Parathyroid adenoma (tissue), 2 donors: ENCODE measurements at regions not wholly inside any gene's neighbourhood (a gene's known extent, or its start where the extent isn't known, plus 50 kb on each side); places are given as distances from the start of the nearest gene placed in this dataset.

Experiments used
- H2AFZ ChIP-seq: fragments of 300-600 bp; sonication (generic); one replicate; pipeline ENCODE4 v1.7.0; 2017; ENCODE audit warnings: antibody characterized with exemption, mild to moderate bottlenecking
- H3K27ac ChIP-seq: fragments of 300-600 bp; sonication (generic); one replicate; pipeline ENCODE4 v1.7.0; 2017
- H3K27me3 ChIP-seq: fragments of 300-600 bp; sonication (generic); one replicate; pipeline ENCODE4 v1.7.0; 2017; ENCODE audit warnings: low read length; ENCODE audit not compliant: control insufficient read depth, insufficient read depth
- H3K36me3 ChIP-seq: fragments of 300-600 bp; sonication (generic); one replicate; pipeline ENCODE4 v1.7.0; 2017; ENCODE audit warnings: low read length; ENCODE audit not compliant: control insufficient read depth, insufficient read depth
- H3K4me1 ChIP-seq: fragments of 300-600 bp; sonication (generic); one replicate; pipeline ENCODE4 v1.7.0; 2017; ENCODE audit warnings: control low read depth
- H3K4me2 ChIP-seq: fragments of 300-600 bp; sonication (generic); one replicate; pipeline ENCODE4 v1.7.0; 2017; ENCODE audit warnings: low read length
- H3K4me3 ChIP-seq: fragments of 300-600 bp; sonication (generic); one replicate; pipeline ENCODE4 v1.7.0; 2017; ENCODE audit warnings: low read depth, low read length
- H3K79me2 ChIP-seq: fragments of 300-600 bp; sonication (generic); one replicate; pipeline ENCODE4 v1.7.0; 2017; ENCODE audit warnings: control low read depth
- H3K9ac ChIP-seq: fragments of 300-600 bp; sonication (generic); one replicate; pipeline ENCODE4 v1.7.0; 2017; ENCODE audit warnings: mild to moderate bottlenecking
- H3K9me3 ChIP-seq: fragments of 300-600 bp; sonication (generic); one replicate; pipeline ENCODE4 v1.7.0; 2017; ENCODE audit warnings: low read length; ENCODE audit not compliant: control insufficient read depth
- TF ChIP-seq, protein P1 (sequence below): fragments of 300-600 bp; sonication (generic); IDR thresholded peaks from one replicate; pipeline ENCODE4 v1.7.0; 2017; ENCODE audit warnings: antibody characterized with exemption, mild to moderate bottlenecking
- donor health status: primary hyperparathyroidism.

DNA sequence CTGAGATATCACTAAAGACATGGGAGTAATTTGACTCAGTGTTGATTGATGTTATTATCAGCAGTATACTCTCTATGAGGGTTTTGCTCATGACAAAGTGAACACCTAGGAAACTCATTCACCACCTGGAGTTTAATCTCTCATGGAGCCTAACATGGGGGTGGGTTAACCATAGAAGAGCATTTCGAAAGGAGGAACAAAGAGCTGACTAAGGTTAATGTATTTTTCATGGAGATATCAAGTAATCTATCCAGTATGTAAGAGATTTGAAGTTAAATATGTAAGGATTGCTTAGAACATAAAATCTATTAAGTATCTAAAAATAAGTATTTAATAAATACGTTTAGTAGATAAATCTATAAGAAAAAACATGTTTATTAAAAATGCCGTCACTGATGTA lies 917.8 kb downstream of the EPHA4 start:
- TF ChIP-seq, protein P1, sequence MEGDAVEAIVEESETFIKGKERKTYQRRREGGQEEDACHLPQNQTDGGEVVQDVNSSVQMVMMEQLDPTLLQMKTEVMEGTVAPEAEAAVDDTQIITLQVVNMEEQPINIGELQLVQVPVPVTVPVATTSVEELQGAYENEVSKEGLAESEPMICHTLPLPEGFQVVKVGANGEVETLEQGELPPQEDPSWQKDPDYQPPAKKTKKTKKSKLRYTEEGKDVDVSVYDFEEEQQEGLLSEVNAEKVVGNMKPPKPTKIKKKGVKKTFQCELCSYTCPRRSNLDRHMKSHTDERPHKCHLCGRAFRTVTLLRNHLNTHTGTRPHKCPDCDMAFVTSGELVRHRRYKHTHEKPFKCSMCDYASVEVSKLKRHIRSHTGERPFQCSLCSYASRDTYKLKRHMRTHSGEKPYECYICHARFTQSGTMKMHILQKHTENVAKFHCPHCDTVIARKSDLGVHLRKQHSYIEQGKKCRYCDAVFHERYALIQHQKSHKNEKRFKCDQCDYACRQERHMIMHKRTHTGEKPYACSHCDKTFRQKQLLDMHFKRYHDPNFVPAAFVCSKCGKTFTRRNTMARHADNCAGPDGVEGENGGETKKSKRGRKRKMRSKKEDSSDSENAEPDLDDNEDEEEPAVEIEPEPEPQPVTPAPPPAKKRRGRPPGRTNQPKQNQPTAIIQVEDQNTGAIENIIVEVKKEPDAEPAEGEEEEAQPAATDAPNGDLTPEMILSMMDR: no peak

DNA sequence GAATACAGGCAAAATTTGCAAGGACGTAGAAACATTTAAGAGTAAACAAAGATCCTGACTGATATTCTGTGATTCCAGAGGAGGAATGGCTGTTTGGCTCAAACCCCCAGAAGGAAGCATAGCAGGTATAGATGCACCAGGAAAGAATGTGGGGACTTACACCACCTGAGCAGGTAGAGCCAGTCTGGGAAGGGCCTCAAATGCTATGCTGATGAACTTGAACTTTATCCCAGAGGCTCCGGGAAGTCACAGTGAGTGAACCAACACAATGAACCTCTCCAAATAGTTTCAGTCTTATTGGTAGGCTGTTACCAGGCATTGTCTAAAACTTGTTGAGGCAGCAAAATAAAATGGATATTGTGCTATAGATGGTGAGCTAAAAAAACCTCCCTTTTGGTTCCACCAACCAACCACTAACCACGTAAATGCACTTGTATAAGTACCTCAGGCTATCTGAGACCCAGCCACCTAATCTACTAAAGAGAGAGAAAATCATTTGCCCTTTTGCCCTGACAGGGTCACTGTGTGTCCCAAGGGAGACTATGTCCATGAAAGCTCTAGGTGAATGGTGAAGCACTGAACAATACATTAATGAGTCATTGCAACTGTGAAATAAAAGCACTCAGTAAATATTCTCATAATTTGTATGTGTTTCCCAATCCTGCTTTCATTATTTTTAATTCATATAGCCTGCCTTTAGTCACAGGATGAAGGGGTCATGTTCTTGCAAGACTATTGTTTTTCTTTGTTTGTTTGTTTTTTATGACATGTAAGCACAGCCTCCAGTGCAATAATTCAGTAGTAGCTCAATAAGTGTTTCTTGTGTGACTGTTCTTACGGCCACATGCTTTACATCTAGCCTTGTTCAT lies 911.6 kb downstream of the EPHA4 start:
- no peak overlapping the region for H2AFZ ChIP-seq
- no peaks in the 10 kb centered on the region for H3K4me1 ChIP-seq
- TF ChIP-seq, protein P1: no peak
- H3K79me2 ChIP-seq: no peaks in the 10 kb centered on the region
- H3K4me2 ChIP-seq: no peak overlapping the region
- H3K36me3 ChIP-seq: no peaks in the 10 kb centered on the region
- no peak overlapping the region for H3K27ac ChIP-seq
- no peaks in the 10 kb centered on the region for H3K9me3 ChIP-seq
- no peak overlapping the region for H3K9ac ChIP-seq
- H3K27me3 ChIP-seq: no peaks in the 10 kb centered on the region
- H3K4me3 ChIP-seq: no peak overlapping the region

More for the DNA sequence above, 917.8 kb downstream of the EPHA4 start:
- H3K27ac ChIP-seq: no peak overlapping the region
- no peaks in the 10 kb centered on the region for H3K79me2 ChIP-seq
- no peaks in the 10 kb centered on the region for H3K4me1 ChIP-seq
- no peaks in the 10 kb centered on the region for H3K9me3 ChIP-seq
- H2AFZ ChIP-seq: no peak overlapping the region
- no peaks in the 10 kb centered on the region for H3K36me3 ChIP-seq
- no peak overlapping the region for H3K4me3 ChIP-seq
- no peaks in the 10 kb centered on the region for H3K27me3 ChIP-seq
- no peak overlapping the region for H3K4me2 ChIP-seq
- H3K9ac ChIP-seq: no peak overlapping the region

DNA sequence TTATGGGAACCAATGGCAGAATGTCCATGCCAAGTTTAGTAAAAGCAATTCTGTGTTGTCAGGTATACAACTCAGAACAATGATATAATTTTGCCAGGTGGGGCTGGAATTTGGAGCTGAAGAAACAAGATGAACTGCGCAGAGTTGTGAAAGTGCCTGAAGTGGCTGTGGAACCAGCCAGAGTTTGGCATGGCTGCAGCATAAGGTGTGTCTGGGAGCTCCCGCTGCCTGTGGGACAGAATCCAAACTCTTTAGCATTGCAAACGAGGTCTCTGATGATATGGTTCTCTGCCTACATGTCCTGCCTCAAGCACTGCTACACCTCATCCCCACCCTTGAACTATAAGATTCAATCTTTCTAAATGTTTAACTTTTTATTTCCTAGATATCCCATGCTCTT lies 909.7 kb downstream of the EPHA4 start:
- Histone ChIP-seq H3K4me1 (no peaks in the 10 kb centered on the region), H3K27me3 (no peaks in the 10 kb centered on the region), H3K27ac (no peak overlapping the region), H3K79me2 (no peaks in the 10 kb centered on the region), H2AFZ (no peak overlapping the region), H3K9ac (no peak overlapping the region), H3K4me3 (no peak overlapping the region), H3K36me3 (no peaks in the 10 kb centered on the region), H3K9me3 (no peaks in the 10 kb centered on the region), H3K4me2 (no peak overlapping the region)
- TF ChIP-seq, protein P1: no peak

DNA sequence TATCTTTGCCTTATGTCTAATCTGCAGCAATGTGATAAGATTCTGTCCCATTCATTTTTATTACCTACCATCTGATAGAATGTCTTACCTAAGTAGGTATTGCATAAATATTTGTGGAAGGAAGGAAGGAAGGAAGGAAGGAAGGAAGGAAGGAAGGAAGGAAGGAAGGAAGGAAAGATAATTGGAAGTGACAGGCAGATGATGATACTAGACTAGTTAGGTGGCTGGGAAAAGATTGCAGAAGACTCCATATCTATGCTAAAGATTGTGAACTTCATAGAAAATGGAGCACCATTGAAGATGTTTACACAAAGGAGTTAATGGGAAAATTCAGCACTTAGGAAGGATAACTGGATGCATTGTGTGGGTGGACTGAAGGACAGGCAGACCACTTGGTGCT lies 909.0 kb downstream of the EPHA4 start:
- no peak overlapping the region for H3K4me2 ChIP-seq
- H2AFZ ChIP-seq: no peak overlapping the region
- H3K36me3 ChIP-seq: no peaks in the 10 kb centered on the region
- H3K4me1 ChIP-seq: no peaks in the 10 kb centered on the region
- no peaks in the 10 kb centered on the region for H3K27me3 ChIP-seq
- no peak overlapping the region for H3K4me3 ChIP-seq
- TF ChIP-seq, protein P1: no peak
- no peak overlapping the region for H3K27ac ChIP-seq
- no peak overlapping the region for H3K9ac ChIP-seq
- H3K9me3 ChIP-seq: no peaks in the 10 kb centered on the region
- H3K79me2 ChIP-seq: no peaks in the 10 kb centered on the region
